ENCODE measurements at regions not wholly inside any gene's neighbourhood (a gene's known extent, or its start where the extent isn't known, plus 50 kb on each side); places are given as distances from the start of the nearest gene placed in this dataset.
"Not testable (repeated sequence)": the region's sequence is repeated elsewhere in the genome, so short reads cannot be mapped to it uniquely, and the experiment has no call there.

DNA sequence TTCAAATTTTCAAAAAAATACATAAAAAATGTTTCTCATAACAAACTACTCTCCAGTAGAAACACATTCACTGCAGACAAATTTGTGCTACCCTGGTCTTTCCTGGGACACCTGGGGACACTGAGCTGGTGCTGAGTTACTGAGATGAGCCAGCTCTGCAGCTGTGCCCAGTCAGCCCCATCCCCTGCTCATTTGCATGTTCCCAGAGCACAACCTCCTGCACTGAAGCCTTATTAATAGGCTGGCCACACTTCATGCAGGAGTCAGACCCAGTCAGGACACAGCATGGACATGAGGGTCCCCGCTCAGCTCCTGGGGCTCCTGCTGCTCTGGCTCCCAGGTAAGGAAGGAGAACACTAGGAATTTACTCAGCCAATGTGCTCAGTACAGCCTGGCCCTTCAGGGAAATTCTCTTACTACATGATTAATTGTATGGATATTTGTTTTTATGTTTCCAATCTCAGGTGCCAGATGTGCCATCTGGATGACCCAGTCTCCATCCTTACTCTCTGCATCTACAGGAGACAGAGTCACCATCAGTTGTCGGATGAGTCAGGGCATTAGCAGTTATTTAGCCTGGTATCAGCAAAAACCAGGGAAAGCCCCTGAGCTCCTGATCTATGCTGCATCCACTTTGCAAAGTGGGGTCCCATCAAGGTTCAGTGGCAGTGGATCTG lies 1529.3 kb downstream of the RPIA start:
- not testable (repeated sequence) for H3K4me1 ChIP-seq; H3K4me3 ChIP-seq; H3K9me3 ChIP-seq; H3K36me3 ChIP-seq; H3K27me3 ChIP-seq; H3K27ac ChIP-seq; DNase-seq (ENCODE audit: extremely low spot score in 2 of 2)
- intact Hi-C loops (cut with DNase I): loop anchor here (5.0 kb wide), 1 partner anchor 383 kb away; no protein-coding TSS in a partner anchor

DNA sequence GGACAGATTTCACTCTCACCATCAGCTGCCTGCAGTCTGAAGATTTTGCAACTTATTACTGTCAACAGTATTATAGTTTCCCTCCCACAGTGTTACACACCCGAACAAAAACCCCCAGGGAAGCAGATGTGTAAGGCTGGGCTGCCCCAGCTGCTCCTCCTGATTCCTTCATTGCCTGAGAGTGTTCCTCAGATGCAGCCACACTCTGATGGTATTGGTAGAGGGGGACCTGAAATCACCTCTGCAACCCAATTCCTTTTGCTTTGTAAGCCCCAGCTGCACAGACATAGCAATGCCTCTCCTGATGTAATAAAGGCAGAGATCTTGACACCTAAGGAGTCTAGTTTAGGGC lies 1529.8 kb downstream of the RPIA start:
- intact Hi-C loops (cut with DNase I): loop anchor here (5.0 kb wide), 1 partner anchor 384 kb away; no protein-coding TSS in a partner anchor
- TF ChIP-seq POLR2AphosphoS5 (IDR thresholded peaks at IDR 0.05; ENCODE audit: insufficient read depth in 1 of 2, low read depth in 1 of 2) (no peak), POLR2A (IDR thresholded peaks at IDR 0.05) (no peak)
- TF ChIP-seq, protein P1, sequence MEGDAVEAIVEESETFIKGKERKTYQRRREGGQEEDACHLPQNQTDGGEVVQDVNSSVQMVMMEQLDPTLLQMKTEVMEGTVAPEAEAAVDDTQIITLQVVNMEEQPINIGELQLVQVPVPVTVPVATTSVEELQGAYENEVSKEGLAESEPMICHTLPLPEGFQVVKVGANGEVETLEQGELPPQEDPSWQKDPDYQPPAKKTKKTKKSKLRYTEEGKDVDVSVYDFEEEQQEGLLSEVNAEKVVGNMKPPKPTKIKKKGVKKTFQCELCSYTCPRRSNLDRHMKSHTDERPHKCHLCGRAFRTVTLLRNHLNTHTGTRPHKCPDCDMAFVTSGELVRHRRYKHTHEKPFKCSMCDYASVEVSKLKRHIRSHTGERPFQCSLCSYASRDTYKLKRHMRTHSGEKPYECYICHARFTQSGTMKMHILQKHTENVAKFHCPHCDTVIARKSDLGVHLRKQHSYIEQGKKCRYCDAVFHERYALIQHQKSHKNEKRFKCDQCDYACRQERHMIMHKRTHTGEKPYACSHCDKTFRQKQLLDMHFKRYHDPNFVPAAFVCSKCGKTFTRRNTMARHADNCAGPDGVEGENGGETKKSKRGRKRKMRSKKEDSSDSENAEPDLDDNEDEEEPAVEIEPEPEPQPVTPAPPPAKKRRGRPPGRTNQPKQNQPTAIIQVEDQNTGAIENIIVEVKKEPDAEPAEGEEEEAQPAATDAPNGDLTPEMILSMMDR (IDR thresholded peaks at IDR 0.05): no peak
- Histone ChIP-seq H3K27ac (no peak overlapping the region), H3K4me3 (no peak overlapping the region), H3K9me3 (no peaks in the 10 kb centered on the region), H3K36me3 (no peaks in the 10 kb centered on the region), H3K4me1 (no peaks in the 10 kb centered on the region), H3K27me3 (no peaks in the 10 kb centered on the region)
- DNase-seq (ENCODE audit: extremely low spot score in 2 of 2): no peak

DNA sequence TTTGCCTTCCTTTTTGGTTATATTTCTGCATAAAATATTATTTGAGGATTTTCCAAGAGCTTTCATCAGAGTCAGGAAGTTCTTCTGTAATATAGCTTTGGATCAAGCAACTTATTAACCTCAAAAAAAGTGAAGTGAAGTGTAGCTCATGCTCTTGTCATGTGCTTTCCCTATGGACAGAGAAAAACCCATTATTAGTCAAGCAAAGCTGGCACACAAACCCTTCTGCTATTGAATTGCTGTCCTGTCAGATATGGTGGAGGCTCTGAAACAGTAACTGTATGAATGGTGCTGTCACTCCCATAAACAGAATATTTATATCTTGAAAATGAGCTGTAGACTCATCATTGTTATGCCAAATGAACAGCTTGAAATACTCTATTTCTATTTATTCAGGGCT lies 1533.3 kb downstream of the RPIA start:
- not testable (repeated sequence) for H3K4me3 ChIP-seq; H3K9me3 ChIP-seq; H3K27ac ChIP-seq; H3K4me1 ChIP-seq; H3K27me3 ChIP-seq; DNase-seq (ENCODE audit: extremely low spot score in 2 of 2); H3K36me3 ChIP-seq
- intact Hi-C loops (cut with DNase I): loop anchor here (5.0 kb wide), 1 partner anchor 387 kb away; no protein-coding TSS in a partner anchor

DNA sequence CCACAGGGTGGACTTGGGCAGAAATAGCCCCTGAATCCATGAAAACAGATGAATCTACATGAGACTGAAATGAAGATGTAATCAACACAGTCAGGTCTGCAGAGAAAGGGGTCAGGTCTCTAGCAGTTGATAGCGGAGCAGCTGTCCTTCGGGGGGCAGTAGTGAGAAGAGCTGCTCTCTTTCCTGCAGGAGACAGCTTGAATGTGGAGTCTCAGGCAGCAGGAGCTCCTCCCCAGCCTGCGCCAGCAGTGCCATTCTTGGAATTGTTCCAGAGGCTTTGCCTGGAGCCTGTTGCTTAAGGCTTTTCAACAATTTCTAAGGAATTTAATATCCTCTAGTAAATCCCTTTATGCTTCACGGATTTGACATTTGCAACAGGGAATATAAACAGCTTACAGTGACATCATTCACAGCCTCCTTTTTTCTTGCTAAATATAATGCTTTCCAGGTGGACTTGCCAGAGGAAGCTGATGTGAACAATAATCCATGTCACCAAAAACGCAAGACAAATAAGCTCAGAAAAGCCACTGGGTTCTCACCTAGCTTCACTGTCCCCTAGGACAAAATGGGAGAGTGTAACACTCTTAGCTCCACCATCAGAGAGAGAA lies 1535.1 kb downstream of the RPIA start:
- H3K27ac ChIP-seq; H3K27me3 ChIP-seq; intact Hi-C loops (cut with DNase I); H3K36me3 ChIP-seq; H3K9me3 ChIP-seq; H3K4me1 ChIP-seq; DNase-seq (ENCODE audit: extremely low spot score in 2 of 2); H3K4me3 ChIP-seq: not testable (repeated sequence)

DNA sequence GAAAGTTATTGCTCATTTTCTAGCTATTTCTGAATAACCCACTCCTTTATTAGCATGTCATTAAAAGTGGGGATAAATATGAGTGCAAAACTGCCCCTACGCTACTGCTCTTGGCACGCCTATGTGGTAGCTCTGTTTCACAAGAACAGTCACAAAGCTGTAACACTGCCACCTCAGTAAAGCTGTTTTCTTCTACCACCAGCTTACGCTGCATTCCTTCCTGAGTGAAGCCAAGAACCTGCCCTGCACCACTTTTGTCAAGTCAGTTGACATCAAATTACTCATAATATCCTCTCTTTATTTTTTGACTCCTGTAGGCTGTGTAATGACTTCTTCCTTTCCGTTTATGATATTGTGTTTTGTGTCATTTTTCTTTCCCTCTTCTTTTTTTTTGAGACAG lies 1539.7 kb downstream of the RPIA start:
- H3K4me1 ChIP-seq; H3K9me3 ChIP-seq; H3K27ac ChIP-seq; H3K27me3 ChIP-seq; DNase-seq (ENCODE audit: extremely low spot score in 2 of 2); intact Hi-C loops (cut with DNase I); H3K4me3 ChIP-seq; H3K36me3 ChIP-seq: not testable (repeated sequence)

DNA sequence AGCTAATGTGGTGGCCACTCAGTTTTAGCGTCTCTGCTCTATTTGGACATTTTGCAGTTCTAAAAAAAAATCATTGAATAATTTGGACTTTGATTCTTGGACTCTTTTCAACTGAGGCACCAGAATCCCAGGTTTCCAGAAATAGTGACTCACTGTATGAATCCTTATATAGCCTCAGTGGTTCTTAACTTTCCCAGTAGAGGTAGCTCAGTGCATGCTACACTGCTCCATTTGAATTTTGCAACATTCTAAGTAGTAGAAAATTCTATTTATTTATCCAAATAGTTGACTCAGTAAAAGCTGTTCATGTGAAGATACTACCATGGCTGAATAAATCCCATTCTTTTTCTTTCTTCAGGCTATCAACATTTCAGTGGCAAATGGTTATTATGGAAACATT lies 1544.0 kb downstream of the RPIA start:
- H3K4me1 ChIP-seq; H3K36me3 ChIP-seq; H3K27ac ChIP-seq; intact Hi-C loops (cut with DNase I); DNase-seq (ENCODE audit: extremely low spot score in 2 of 2); H3K27me3 ChIP-seq; H3K4me3 ChIP-seq; H3K9me3 ChIP-seq: not testable (repeated sequence)

DNA sequence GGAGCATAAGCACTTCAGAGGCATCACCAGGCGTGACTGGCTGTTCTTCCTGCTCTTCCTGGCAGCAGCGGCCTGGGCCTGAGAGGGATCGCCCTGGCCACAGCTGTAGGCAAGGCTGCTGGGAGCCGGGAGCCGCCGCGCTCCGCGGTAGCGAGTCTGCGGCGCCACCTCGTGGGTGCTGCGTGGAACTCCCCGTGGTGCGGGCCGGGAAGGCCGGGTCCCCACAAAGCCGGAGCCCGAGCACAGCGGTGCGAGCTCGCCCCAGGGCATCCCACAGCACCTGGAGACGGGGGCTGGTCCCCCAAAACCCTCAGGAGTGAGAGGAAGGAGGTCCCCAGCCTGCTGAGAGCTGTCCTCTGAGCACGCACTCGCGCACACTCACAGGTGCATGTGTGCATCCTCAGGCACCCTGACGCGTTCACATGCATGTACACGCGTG lies 1546.5 kb downstream of the RPIA start:
- H3K27ac ChIP-seq; H3K9me3 ChIP-seq; H3K27me3 ChIP-seq; DNase-seq (ENCODE audit: extremely low spot score in 2 of 2); H3K4me1 ChIP-seq; intact Hi-C loops (cut with DNase I); H3K4me3 ChIP-seq; H3K36me3 ChIP-seq: not testable (repeated sequence)

DNA sequence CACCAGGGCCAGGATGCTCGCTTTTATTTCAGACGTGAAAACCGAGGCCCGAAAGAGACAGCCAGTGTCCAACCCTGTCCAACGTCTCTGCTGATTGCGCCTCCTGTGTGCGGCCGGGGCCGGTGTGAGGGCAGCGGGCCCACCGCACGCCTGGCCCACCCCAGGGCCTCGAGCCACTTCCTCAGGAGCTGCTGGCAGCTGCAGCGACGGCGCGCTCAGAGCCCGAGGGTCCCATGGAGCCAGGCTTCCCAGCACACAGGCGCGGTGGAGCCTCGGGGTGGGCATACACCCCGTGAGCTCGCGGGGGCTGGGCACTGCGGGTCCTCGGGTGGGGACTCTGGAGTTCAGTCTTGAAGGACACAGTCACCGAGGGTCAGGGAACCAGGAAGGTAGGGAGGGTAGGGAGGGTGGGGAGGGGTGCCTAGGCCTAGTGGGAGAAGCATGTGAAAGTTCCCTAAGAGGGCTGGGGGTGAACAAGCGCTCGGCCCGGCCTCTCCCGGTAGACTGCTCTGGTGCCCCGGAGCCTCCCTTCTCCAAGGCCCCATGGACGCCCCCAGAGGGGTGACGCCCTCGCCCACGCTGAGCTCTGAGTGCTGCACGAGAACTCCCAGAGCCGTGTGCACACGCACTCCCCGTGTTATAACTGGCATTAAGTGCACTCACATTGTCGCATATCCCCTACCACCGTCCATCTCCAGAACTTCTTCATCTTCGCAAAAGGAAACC lies 1547.2 kb downstream of the RPIA start:
- H3K4me3 ChIP-seq; H3K27ac ChIP-seq; intact Hi-C loops (cut with DNase I); DNase-seq (ENCODE audit: extremely low spot score in 2 of 2); H3K4me1 ChIP-seq; H3K27me3 ChIP-seq; H3K9me3 ChIP-seq; H3K36me3 ChIP-seq: not testable (repeated sequence)

DNA sequence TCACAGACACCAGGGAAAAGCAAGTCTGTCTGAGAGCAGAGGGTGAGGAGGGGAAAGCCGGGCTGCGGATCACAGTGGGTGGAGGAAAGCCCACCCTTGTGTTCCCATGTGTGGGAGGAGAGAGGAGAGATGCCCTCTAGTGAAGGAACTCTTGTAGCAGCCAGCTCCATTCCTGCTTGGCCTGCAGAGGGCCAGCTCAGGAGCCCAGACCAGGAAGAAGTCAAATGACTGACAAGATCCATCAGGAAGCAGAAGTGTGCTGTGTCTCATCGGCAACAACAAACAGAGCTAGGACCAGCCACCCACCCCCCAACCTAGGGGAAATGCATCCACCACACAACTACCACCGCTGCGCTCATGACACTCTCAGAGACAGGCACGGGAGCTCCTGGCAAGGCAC lies 1548.3 kb downstream of the RPIA start:
- H3K36me3 ChIP-seq; H3K4me3 ChIP-seq; DNase-seq (ENCODE audit: extremely low spot score in 2 of 2); H3K9me3 ChIP-seq; intact Hi-C loops (cut with DNase I); H3K4me1 ChIP-seq; H3K27me3 ChIP-seq; H3K27ac ChIP-seq: not testable (repeated sequence)

DNA sequence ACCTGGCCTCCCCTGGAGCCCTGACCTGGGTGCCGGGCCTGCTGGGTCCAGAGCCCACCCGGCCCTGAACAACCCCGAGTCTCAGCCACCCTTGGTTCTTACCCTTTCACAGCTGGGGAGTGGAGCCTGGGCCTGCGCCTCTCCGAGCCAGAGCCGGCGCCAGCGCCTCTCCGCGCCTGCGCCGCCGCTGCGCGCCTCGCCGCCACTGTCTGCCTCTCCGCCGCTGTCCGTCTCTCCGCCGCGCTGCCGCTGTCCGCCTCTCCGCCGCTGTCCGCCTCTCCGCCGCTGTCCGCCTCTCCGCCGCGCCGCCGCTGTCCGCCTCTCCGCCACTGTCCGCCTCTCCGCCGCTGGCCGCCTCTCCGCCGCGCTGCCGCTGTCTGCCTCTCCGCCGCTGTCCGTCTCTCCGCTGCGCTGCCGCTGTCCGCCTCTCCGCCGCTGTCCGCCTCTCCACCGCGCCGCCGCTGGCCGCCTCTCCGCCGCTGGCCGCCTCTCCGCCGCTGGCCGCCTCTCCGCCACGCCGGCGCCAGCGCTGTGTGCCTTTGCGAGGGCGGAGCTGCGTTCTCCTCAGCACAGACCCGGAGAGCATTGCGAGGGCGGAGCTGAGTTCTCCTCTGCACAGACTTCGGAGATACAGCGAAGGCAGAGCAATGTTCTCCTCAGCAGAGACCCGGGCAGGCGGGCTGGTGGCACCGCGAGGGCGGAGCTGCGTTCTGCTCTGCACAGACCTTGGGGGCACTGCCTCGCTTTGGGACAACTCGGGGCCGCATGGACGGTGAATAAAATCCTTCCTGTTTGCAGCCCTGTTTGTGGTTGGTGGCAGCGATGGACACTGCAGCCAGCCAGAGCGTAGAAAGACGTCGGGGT lies 1553.7 kb downstream of the RPIA start:
- H3K27ac ChIP-seq; H3K9me3 ChIP-seq; DNase-seq (ENCODE audit: extremely low spot score in 2 of 2); intact Hi-C loops (cut with DNase I); H3K4me1 ChIP-seq; H3K27me3 ChIP-seq; H3K36me3 ChIP-seq; H3K4me3 ChIP-seq: not testable (repeated sequence)

DNA sequence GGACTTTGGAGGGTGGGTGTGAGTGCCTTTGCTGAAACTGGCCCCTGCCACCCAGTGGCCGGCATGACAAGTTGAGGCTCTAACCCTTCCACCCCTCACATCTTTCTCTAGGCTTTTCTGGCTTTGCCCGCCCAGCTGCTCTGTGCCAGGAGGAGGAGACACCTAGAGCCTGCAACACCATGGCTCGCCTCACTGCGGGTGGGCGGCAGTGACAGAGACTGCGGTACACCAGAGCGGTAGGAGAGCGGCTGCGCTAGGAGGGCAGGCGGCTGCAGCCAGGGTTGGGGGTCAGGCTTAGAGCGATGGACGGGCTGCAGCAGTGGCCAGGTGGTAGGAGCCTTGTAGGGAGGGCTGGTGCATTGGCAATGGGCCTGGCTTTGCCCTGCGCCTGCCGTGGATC lies 1556.9 kb downstream of the RPIA start:
- H3K9me3 ChIP-seq; H3K4me3 ChIP-seq; H3K27ac ChIP-seq; intact Hi-C loops (cut with DNase I); H3K4me1 ChIP-seq; DNase-seq (ENCODE audit: extremely low spot score in 2 of 2); H3K27me3 ChIP-seq; H3K36me3 ChIP-seq: not testable (repeated sequence)

All from vagina (tissue), 2 donors.